MM.1S (cell line): ENCODE measurements at regions not wholly inside any gene's neighbourhood (a gene's known extent, or its start where the extent isn't known, plus 50 kb on each side); places are given as distances from the start of the nearest gene placed in this dataset.

Source experiments
- CTCF ChIP-seq: fragments of 300-600 bp; sonication (generic); IDR thresholded peaks from 2 replicates; pipeline ENCODE4 v1.5.1; 2016; ENCODE audit warnings: antibody characterized with exemption, low read length, mixed read lengths
- EZH2 ChIP-seq: fragments of 300-600 bp; sonication (generic); optimal IDR thresholded peaks from 2 replicates; pipeline ENCODE3; 2017; ENCODE audit warnings: low read depth, mild to moderate bottlenecking, antibody characterized with exemption, low read length, mixed read lengths

- no peak for TF ChIP-seq CTCF
- TF ChIP-seq EZH2: no peak
Measured at GRCh38 chrX:33987458-33987857, 144.7 kb downstream of the FAM47A start.
